HL-60 (cell line): ENCODE measurements at regions not wholly inside any gene's neighbourhood (a gene's known extent, or its start where the extent isn't known, plus 50 kb on each side); places are given as distances from the start of the nearest gene placed in this dataset.
A peak's percentile ranks its signal among the peaks of the same experiment; 100 is the strongest.

Experiments
- DNase-seq, 2 experiments: peaks; one replicate each; pipeline ENCODE4 v3.0.0-alpha.2; 2010 to 2020; ENCODE audit warnings: low read depth in 1 of 2, low spot score in 1 of 2
- H3K27ac ChIP-seq: fragments of 250-450 bp; sonication (Bioruptor Pico); replicated peaks from 2 replicates; pipeline ENCODE4 v1.5.1; 2020; ENCODE audit warnings: mild to moderate bottlenecking, moderate library complexity
- H3K27me3 ChIP-seq: fragments of 250-450 bp; sonication (Bioruptor Pico); 2 replicates; pipeline ENCODE4 v1.5.1; 2021; ENCODE audit warnings: mild to moderate bottlenecking, moderate library complexity; ENCODE audit not compliant: insufficient read depth, poor library complexity, severe bottlenecking
- H3K4me3 ChIP-seq: replicated peaks from 2 replicates; pipeline ENCODE4 v1.5.1; 2011; ENCODE audit warnings: mild to moderate bottlenecking, control low read depth, low read length; ENCODE audit not compliant: insufficient read depth
- CTCF ChIP-seq: IDR thresholded peaks from one replicate; pipeline ENCODE4 v1.5.1; 2011; ENCODE audit warnings: low read length, control low read depth, inconsistent platforms; ENCODE audit not compliant: insufficient read depth
- GABPA ChIP-seq: IDR thresholded peaks from 2 replicates; pipeline ENCODE4 v1.6.1; 2012; ENCODE audit warnings: low read depth
- POLR2AphosphoS5 ChIP-seq: IDR thresholded peaks from 2 replicates; pipeline ENCODE4 v1.6.1; 2012; ENCODE audit warnings: low read depth
- REST ChIP-seq: IDR thresholded peaks from 2 replicates; pipeline ENCODE4 v1.6.1; 2012; ENCODE audit warnings: low read depth; ENCODE audit not compliant: insufficient replicate concordance
- SPI1 ChIP-seq: IDR thresholded peaks from 2 replicates; pipeline ENCODE4 v1.6.1; 2012; ENCODE audit warnings: low read depth, mild to moderate bottlenecking, borderline replicate concordance

- Histone ChIP-seq H3K27ac (no peak overlapping the region), H3K4me3 (no peak overlapping the region), H3K27me3 (no peaks in the 10 kb centered on the region)
- no peak for TF ChIP-seq REST
- no peak for TF ChIP-seq GABPA
- TF ChIP-seq SPI1, result no peak
- TF ChIP-seq CTCF, result no peak
- no peak for TF ChIP-seq POLR2AphosphoS5
- DNase-seq, result no peak
Measured at GRCh38 chr12:67782573-67782972, 134.0 kb downstream of the DYRK2 start.

GRCh38 chr12:67783393-67783792 lies 134.8 kb downstream of the DYRK2 start:
- no peak overlapping the region for H3K27ac ChIP-seq
- no peak for TF ChIP-seq CTCF
- TF ChIP-seq SPI1, result peak; percentile 27; the same call in 1 of the 2 replicates
- no peak for TF ChIP-seq GABPA
- no peak for TF ChIP-seq REST
- TF ChIP-seq POLR2AphosphoS5, result no peak
- no peak overlapping the region for H3K4me3 ChIP-seq
- DNase-seq, result no peak
- no peaks in the 10 kb centered on the region for H3K27me3 ChIP-seq

- Histone ChIP-seq H3K27me3 (peaks cover 3% of the 10 kb centered on the region), H3K4me3 (no peak overlapping the region), H3K27ac (no peak overlapping the region)
- no peak for DNase-seq
- no peak for TF ChIP-seq REST
- no peak for TF ChIP-seq CTCF
- TF ChIP-seq SPI1, result no peak
- no peak for TF ChIP-seq POLR2AphosphoS5
- no peak for TF ChIP-seq GABPA
Measured at GRCh38 chr12:67784831-67785230, 136.3 kb downstream of the DYRK2 start.
